IPS-15b (cell line): ENCODE measurements at regions not wholly inside any gene's neighbourhood (a gene's known extent, or its start where the extent isn't known, plus 50 kb on each side); places are given as distances from the start of the nearest gene placed in this dataset.

Source experiments
- H3K27me3 ChIP-seq: one replicate; pipeline ENCODE4 v1.6.1; 2013; ENCODE audit warnings: low read length; ENCODE audit not compliant: control insufficient read depth, insufficient read depth
- H3K36me3 ChIP-seq: one replicate; pipeline ENCODE4 v1.6.1; 2013; ENCODE audit warnings: low read length; ENCODE audit not compliant: control insufficient read depth, insufficient read depth
- H3K4me1 ChIP-seq: one replicate; pipeline ENCODE4 v1.6.1; 2013; ENCODE audit warnings: mild to moderate bottlenecking, low read length; ENCODE audit not compliant: control insufficient read depth, insufficient read depth
- H3K4me3 ChIP-seq: one replicate; pipeline ENCODE4 v1.5.1; 2013; ENCODE audit warnings: low read depth, low read length
- H3K9ac ChIP-seq: one replicate; pipeline ENCODE4 v1.6.1; 2013; ENCODE audit warnings: low read depth, mild to moderate bottlenecking, low read length
- H3K9me3 ChIP-seq: one replicate; pipeline ENCODE4 v1.6.1; 2013; ENCODE audit warnings: mild to moderate bottlenecking, low read length; ENCODE audit not compliant: control insufficient read depth, insufficient read depth

- no peak overlapping the region for H3K4me3 ChIP-seq
- H3K27me3 ChIP-seq, result no peaks in the 10 kb centered on the region
- no peak overlapping the region for H3K9ac ChIP-seq
- H3K36me3 ChIP-seq, result no peaks in the 10 kb centered on the region
- H3K4me1 ChIP-seq, result no peaks in the 10 kb centered on the region
- H3K9me3 ChIP-seq, result no peaks in the 10 kb centered on the region
Measured at GRCh38 chr2:240320204-240320993, 115.1 kb upstream of the GPC1 start.

- Histone ChIP-seq H3K9me3 (no peaks in the 10 kb centered on the region), H3K36me3 (no peaks in the 10 kb centered on the region), H3K27me3 (no peaks in the 10 kb centered on the region), H3K9ac (no peak overlapping the region), H3K4me1 (no peaks in the 10 kb centered on the region), H3K4me3 (no peak overlapping the region)
Measured at GRCh38 chr2:240322231-240322955, 113.1 kb upstream of the GPC1 start.

DNA sequence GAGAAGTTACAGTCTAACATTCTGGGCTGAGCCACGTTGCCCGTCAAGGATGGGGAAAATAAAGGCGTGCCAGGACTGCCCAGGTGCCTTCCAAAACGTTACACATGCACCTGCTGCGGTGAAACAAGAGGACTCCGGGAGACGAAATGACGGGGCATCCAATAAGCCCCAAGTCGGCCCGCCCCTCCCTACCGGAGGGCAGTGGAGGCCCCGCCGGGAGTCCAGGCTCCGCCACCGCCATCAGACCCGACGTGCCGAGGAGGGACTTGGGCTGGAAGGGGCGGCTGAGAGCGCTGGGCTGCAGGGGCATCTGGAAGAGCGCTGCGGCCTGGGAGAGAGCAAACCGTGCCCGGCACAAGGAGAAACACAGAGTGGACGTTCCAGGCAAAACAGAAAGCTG is 112.5 kb upstream of the GPC1 start:
- Histone ChIP-seq H3K4me3 (no peak overlapping the region), H3K36me3 (no peaks in the 10 kb centered on the region), H3K27me3 (no peaks in the 10 kb centered on the region), H3K9ac (no peak overlapping the region), H3K4me1 (no peaks in the 10 kb centered on the region), H3K9me3 (no peaks in the 10 kb centered on the region)

GRCh38 chr2:240323601-240324291 is 111.7 kb upstream of the GPC1 start:
- H3K9ac ChIP-seq, result no peak overlapping the region
- no peaks in the 10 kb centered on the region for H3K36me3 ChIP-seq
- H3K4me3 ChIP-seq, result no peak overlapping the region
- H3K9me3 ChIP-seq, result no peaks in the 10 kb centered on the region
- no peaks in the 10 kb centered on the region for H3K4me1 ChIP-seq
- no peaks in the 10 kb centered on the region for H3K27me3 ChIP-seq

DNA sequence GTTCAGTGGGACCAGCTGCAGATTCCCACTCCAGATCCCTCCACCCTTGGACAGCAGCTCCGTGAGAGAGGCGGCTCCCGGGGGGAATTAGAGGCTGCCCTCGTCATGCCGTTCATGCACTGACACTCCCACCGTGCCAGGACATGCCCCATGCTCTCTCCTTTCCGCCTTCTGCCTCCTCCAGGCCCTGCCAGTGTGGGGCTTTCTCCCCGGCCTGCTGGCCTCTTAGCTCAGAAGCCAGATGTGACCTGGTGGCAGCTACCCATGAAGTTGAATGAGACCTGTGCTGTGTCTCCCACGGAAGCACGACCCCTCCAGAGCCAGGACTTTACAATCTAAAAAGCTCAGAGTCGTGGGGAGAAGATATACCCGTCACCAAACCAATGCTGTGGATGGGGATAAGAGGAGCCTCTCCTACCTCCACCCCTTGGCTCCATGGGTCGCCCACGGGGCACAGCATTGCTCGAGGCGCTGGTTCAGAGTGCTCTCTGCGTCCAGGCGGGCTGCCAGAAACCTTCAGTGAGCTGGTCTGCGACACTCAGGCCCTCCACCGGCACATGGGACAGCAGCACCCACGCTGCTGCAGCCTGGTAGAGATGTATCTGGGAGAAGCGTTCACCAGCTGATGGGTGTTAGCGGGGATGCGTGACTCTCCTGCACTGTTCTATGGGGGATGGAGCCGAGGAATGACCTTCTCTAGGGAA is 111.0 kb upstream of the GPC1 start:
- Histone ChIP-seq H3K4me3 (no peak overlapping the region), H3K4me1 (no peaks in the 10 kb centered on the region), H3K9ac (no peak overlapping the region), H3K36me3 (no peaks in the 10 kb centered on the region), H3K9me3 (no peaks in the 10 kb centered on the region), H3K27me3 (no peaks in the 10 kb centered on the region)

GRCh38 chr2:240325016-240326007 is 110.2 kb upstream of the GPC1 start:
- no peaks in the 10 kb centered on the region for H3K9me3 ChIP-seq
- H3K9ac ChIP-seq, result no peak overlapping the region
- no peaks in the 10 kb centered on the region for H3K27me3 ChIP-seq
- H3K4me3 ChIP-seq, result no peak overlapping the region
- no peaks in the 10 kb centered on the region for H3K36me3 ChIP-seq
- no peaks in the 10 kb centered on the region for H3K4me1 ChIP-seq

DNA sequence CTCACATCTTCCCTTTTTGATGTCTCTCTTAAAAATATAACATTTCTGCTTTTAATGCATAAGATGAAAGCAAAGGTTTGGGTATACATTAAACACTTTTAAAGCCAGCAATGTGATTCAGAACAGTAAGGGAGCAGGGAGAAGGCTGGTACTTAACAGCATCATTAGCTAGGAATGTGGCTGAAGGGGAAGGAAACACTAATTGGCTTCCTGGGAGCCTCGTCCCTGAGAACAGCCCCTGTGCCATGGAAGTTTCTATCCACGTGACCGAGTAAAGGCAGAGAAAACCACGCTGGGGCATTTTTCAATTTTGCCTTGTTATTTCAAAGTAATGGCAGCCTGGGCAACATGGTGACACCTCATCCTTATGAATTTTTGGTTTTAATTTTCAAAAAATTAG is 109.2 kb upstream of the GPC1 start:
- H3K4me1 ChIP-seq, result no peaks in the 10 kb centered on the region
- H3K9ac ChIP-seq, result no peak overlapping the region
- H3K36me3 ChIP-seq, result no peaks in the 10 kb centered on the region
- no peaks in the 10 kb centered on the region for H3K27me3 ChIP-seq
- H3K4me3 ChIP-seq, result no peak overlapping the region
- H3K9me3 ChIP-seq, result no peaks in the 10 kb centered on the region

DNA sequence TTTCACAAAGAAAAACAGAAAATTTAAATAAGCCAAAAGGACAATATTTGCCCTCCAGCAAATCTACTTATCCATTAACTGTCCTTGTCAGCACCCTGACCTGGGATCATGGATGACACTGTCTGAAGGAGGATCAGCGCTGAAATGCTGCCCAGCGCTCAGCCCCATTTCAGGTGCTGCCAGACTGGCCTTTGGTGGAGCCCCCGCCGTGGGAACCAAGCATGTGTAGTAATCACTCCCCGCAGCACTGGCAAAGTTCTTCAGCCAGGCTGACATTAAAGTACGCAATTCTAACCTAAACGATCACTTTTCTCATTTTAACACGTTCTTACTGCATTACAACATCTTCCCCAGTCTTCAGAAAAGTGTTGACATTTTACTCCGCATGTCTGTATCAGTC is 108.6 kb upstream of the GPC1 start:
- Histone ChIP-seq H3K4me3 (no peak overlapping the region), H3K4me1 (no peaks in the 10 kb centered on the region), H3K9me3 (no peaks in the 10 kb centered on the region), H3K27me3 (no peaks in the 10 kb centered on the region), H3K9ac (no peak overlapping the region), H3K36me3 (no peaks in the 10 kb centered on the region)

DNA sequence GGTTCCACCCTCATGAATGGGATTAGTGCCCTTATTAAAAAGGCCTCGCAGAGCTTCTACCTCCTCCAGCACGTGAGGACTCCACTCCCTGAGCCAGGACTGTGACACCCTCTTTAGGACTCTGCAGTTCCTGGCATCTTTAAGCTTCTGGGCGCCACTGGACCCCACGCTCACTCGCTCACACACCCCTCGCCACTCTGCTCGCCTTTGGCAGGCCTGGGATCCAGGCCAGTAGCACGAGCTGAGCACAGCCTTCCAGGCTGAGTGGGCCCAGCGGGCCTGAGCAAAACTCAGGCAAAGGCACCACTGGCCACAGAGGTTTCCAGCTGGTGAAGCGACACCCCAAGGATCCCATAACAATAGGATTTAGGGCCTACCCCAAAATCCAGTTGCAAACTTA is 107.9 kb upstream of the GPC1 start:
- no peaks in the 10 kb centered on the region for H3K36me3 ChIP-seq
- H3K9ac ChIP-seq, result no peak overlapping the region
- no peaks in the 10 kb centered on the region for H3K27me3 ChIP-seq

GRCh38 chr2:240328526-240328925 is 106.9 kb upstream of the GPC1 start:
- H3K4me3 ChIP-seq, result no peak overlapping the region
- no peak overlapping the region for H3K9ac ChIP-seq
- no peaks in the 10 kb centered on the region for H3K36me3 ChIP-seq
- H3K4me1 ChIP-seq, result no peaks in the 10 kb centered on the region
- H3K27me3 ChIP-seq, result no peaks in the 10 kb centered on the region
- H3K9me3 ChIP-seq, result no peaks in the 10 kb centered on the region

More for the DNA sequence above, 107.9 kb upstream of the GPC1 start:
- no peak overlapping the region for H3K4me3 ChIP-seq
- no peaks in the 10 kb centered on the region for H3K9me3 ChIP-seq
- no peaks in the 10 kb centered on the region for H3K4me1 ChIP-seq
